Lung (tissue), 11 donors: ENCODE measurements at regions not wholly inside any gene's neighbourhood (a gene's known extent, or its start where the extent isn't known, plus 50 kb on each side); places are given as distances from the start of the nearest gene placed in this dataset.

Source experiments
- ATAC-seq: fragments of 200-7000 bp; cut with Tn5 transposase; one replicate; pipeline ENCODE4 v1.9.1; 2020; ENCODE audit warnings: moderate number of reproducible peaks; ENCODE audit not compliant: insufficient read depth, low FRiP score
- DNase-seq, 3 donors: peaks; one replicate each; pipeline ENCODE4 v3.0.0-alpha.2; 2013 to 2017
- H3K27ac ChIP-seq, 2 donors: one replicate each; pipeline ENCODE4 v1.5.1; 2013; ENCODE audit warnings: mild to moderate bottlenecking in 2 of 2, moderate library complexity in 2 of 2, control low read depth in 1 of 2, inconsistent platforms in 1 of 2, low read depth in 1 of 2, low read length in 1 of 2
- H3K27me3 ChIP-seq, 3 donors: one replicate each; pipeline ENCODE4 v1.5.1; 2013; ENCODE audit warnings: low read length in 2 of 3; ENCODE audit not compliant: control insufficient read depth in 3 of 3, insufficient read depth in 3 of 3
- H3K36me3 ChIP-seq, 4 donors: one replicate each; pipeline ENCODE4 v1.5.1; 2013; ENCODE audit warnings: low read length in 4 of 4, mild to moderate bottlenecking in 1 of 4, moderate library complexity in 1 of 4; ENCODE audit not compliant: control insufficient read depth in 4 of 4, insufficient read depth in 4 of 4
- H3K4me1 ChIP-seq, 5 donors: one replicate each; pipeline ENCODE4 v1.5.1; 2013; ENCODE audit warnings: low read length in 5 of 5, mild to moderate bottlenecking in 2 of 5, moderate library complexity in 1 of 5; ENCODE audit not compliant: control insufficient read depth in 5 of 5, insufficient read depth in 5 of 5
- H3K4me3 ChIP-seq: one replicate; pipeline ENCODE4 v1.5.1; 2013; ENCODE audit warnings: mild to moderate bottlenecking, control low read depth, moderate library complexity
- H3K9ac ChIP-seq, 2 donors: one replicate each; pipeline ENCODE4 v1.5.1; 2013; ENCODE audit warnings: low read length in 2 of 2, control low read depth in 1 of 2; ENCODE audit not compliant: insufficient read depth in 1 of 2
- H3K9me3 ChIP-seq, 4 donors: one replicate each; pipeline ENCODE4 v1.5.1; 2013; ENCODE audit warnings: low read length in 3 of 4, mild to moderate bottlenecking in 1 of 4, moderate library complexity in 1 of 4; ENCODE audit not compliant: control insufficient read depth in 4 of 4, insufficient read depth in 3 of 4
- CTCF ChIP-seq: IDR thresholded peaks from 2 replicates; pipeline ENCODE4 v1.5.1; 2012; ENCODE audit warnings: mild to moderate bottlenecking; ENCODE audit errors: control extremely low read depth, extremely low read depth
- WGBS, 2 donors: extraction: QIAGEN DNeasy Blood & Tissue Kit; methylation state at CpG; one replicate each; pipeline ENCODE4 v1.1.7; 2013; 5-methylcytosine and 5-hydroxymethylcytosine counted together
- donor health status: control.
- donor health status: control.
- donor health status: Bipolar disorder and iron deficiency.
- donor health status: healthy.
- donor health status: DM: yes; HTN: yes; CAD: no.

- Histone ChIP-seq H3K9ac (no peak overlapping the region), H3K4me3 (no peak overlapping the region), H3K27me3 (no peaks in the 10 kb centered on the region), H3K9me3 (no peaks in the 10 kb centered on the region), H3K27ac (no peak overlapping the region), H3K36me3 (no peaks in the 10 kb centered on the region), H3K4me1 (peaks cover 0 to 9% (median 0%) of the 10 kb centered on the region in 5 donors)
- DNase-seq = no peak
- no peak for TF ChIP-seq CTCF
- no peak for ATAC-seq
- WGBS, 2 donors = 66 to 75% methylated on average over 3 of the region's 3 CpGs
These were observed 449.6 kb downstream of the GPATCH2 start for GRCh38 chr1:217181176-217181746.

- Histone ChIP-seq H3K36me3 (no peaks in the 10 kb centered on the region), H3K9ac (no peak overlapping the region), H3K27me3 (no peaks in the 10 kb centered on the region), H3K27ac (no peak overlapping the region), H3K4me1 (peaks cover 0 to 9% (median 0%) of the 10 kb centered on the region in 5 donors), H3K4me3 (no peak overlapping the region), H3K9me3 (no peaks in the 10 kb centered on the region)
- DNase-seq (no peak), ATAC-seq (no peak)
- 65 to 83% methylated on average over 4 of the region's 4 CpGs for WGBS, 2 donors
- TF ChIP-seq CTCF = no peak
These were observed 450.4 kb downstream of the GPATCH2 start for GRCh38 chr1:217180443-217180842.

- Histone ChIP-seq H3K9me3 (no peaks in the 10 kb centered on the region), H3K9ac (no peak overlapping the region), H3K4me3 (no peak overlapping the region), H3K4me1 (no peaks in the 10 kb centered on the region), H3K27ac (no peak overlapping the region), H3K27me3 (no peaks in the 10 kb centered on the region), H3K36me3 (no peaks in the 10 kb centered on the region)
- no peak for DNase-seq
- TF ChIP-seq CTCF = no peak
- WGBS, 2 donors = 89% methylated on average over 4 of the region's 4 CpGs
- no peak for ATAC-seq
These were observed 441.2 kb upstream of the ESRRG start for GRCh38 chr1:217164403-217164802.

- WGBS, 2 donors = 83 to 85% methylated on average over 4 of the region's 4 CpGs
These were observed 430.1 kb upstream of the ESRRG start for GRCh38 chr1:217153361-217153760.

More at GRCh38 chr1:217153361-217153760, 430.1 kb upstream of the ESRRG start:
- H3K9ac ChIP-seq = no peak overlapping the region
- no peaks in the 10 kb centered on the region for H3K9me3 ChIP-seq
- H3K4me1 ChIP-seq = peaks cover 0 to 34% (median 7%) of the 10 kb centered on the region in 5 donors
- H3K36me3 ChIP-seq = no peaks in the 10 kb centered on the region
- no peak overlapping the region for H3K4me3 ChIP-seq
- no peak for DNase-seq
- no peak overlapping the region for H3K27ac ChIP-seq
- TF ChIP-seq CTCF = no peak
- no peak for ATAC-seq
- no peaks in the 10 kb centered on the region for H3K27me3 ChIP-seq
